Kidney (tissue), 13 donors: ENCODE measurements at regions not wholly inside any gene's neighbourhood (a gene's known extent, or its start where the extent isn't known, plus 50 kb on each side); places are given as distances from the start of the nearest gene placed in this dataset.

Experiments used
- DNase-seq, 5 donors: peaks; one replicate each; pipeline ENCODE4 v3.0.0-alpha.2; 2013 to 2020
- FAIRE-seq: peaks from 2 replicates; lab custom pipeline; 2012; peaks lifted over from hg19 to GRCh38; lab: Jason Lieb, UNC
- H3K27ac ChIP-seq, 2 donors: one replicate each; pipeline ENCODE4 v1.7.0; 2013; ENCODE audit warnings: low read depth in 2 of 2, low read length in 2 of 2, inconsistent platforms in 1 of 2
- H3K27me3 ChIP-seq: one replicate; pipeline ENCODE4 v1.7.1; 2013; ENCODE audit warnings: low read length, inconsistent platforms; ENCODE audit not compliant: control insufficient read depth, insufficient read depth
- H3K36me3 ChIP-seq, 3 donors: one replicate each; pipeline versions ENCODE4 v1.7.0 to v1.7.1; 2013; ENCODE audit warnings: low read length in 3 of 3, control low read depth in 1 of 3, inconsistent platforms in 1 of 3; ENCODE audit not compliant: insufficient read depth in 3 of 3, control insufficient read depth in 2 of 3
- H3K4me1 ChIP-seq, 3 donors: one replicate each; pipeline versions ENCODE4 v1.7.0 to v1.7.1; 2013; ENCODE audit warnings: low read length in 3 of 3, inconsistent platforms in 1 of 3, low read depth in 1 of 3; ENCODE audit not compliant: control insufficient read depth in 2 of 3, insufficient read depth in 2 of 3
- H3K4me3 ChIP-seq, 3 donors: one replicate each; pipeline versions ENCODE4 v1.7.0 to v1.8.1; 2013; ENCODE audit warnings: low read length in 3 of 3, control low read depth in 1 of 3, inconsistent platforms in 1 of 3
- H3K9ac ChIP-seq, 3 donors: one replicate each; pipeline versions ENCODE4 v1.7.0 to v1.7.1; 2013; ENCODE audit warnings: low read length in 3 of 3, control low read depth in 1 of 3, inconsistent platforms in 1 of 3
- H3K9me3 ChIP-seq, 3 donors: one replicate each; pipeline versions ENCODE4 v1.7.0 to v1.7.1; 2013; ENCODE audit warnings: low read length in 3 of 3, control low read depth in 1 of 3, inconsistent platforms in 1 of 3; ENCODE audit not compliant: control insufficient read depth in 2 of 3, insufficient read depth in 1 of 3
- intact Hi-C: fragments of 100-400 bp; cut with DNase I; formaldehyde crosslinking; loops from one replicate; pipeline ENCODE4 v1.11.1; 2022
- TF ChIP-seq, protein P1 (sequence below): IDR thresholded peaks from 3 replicates; pipeline ENCODE4 v1.5.1; 2012; ENCODE audit warnings: mild to moderate bottlenecking, moderate library complexity, borderline replicate concordance; ENCODE audit not compliant: insufficient read depth; ENCODE audit errors: extremely low read depth
- donor health status: control.
- donor health status: control.
- donor health status: control.
- donor health status: control.
- donor health status: control.
- donor health status: DM: yes; HTN: yes; CAD: no.
- donor health status: Normal renal cell carcinoma (clear cell type).

DNA sequence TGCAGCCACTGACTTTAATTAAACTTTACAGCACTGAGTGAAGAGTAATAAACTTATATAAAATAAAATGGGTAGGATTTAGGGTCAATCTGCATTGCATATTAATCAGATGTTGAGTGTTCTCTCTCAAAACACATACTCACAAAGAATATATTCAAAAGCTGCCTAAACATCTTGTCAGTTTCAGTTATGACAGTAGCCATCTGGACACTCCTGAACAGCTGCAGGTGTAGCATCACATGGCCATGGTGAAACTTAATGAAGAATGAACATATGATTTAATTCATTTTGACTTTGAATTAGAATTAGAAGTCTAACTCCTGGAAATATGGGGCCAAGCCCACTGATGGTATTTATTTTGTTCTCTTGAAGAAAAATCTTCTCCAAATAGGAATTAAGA, 684.3 kb upstream of the RAG2 start:
- FAIRE-seq (no peak), DNase-seq (no peak)
- Histone ChIP-seq H3K27me3 (no peaks in the 10 kb centered on the region), H3K36me3 (no peaks in the 10 kb centered on the region), H3K4me3 (no peak overlapping the region), H3K4me1 (no peaks in the 10 kb centered on the region), H3K27ac (no peak overlapping the region), H3K9me3 (no peaks in the 10 kb centered on the region), H3K9ac (no peak overlapping the region)
- TF ChIP-seq, protein P1, sequence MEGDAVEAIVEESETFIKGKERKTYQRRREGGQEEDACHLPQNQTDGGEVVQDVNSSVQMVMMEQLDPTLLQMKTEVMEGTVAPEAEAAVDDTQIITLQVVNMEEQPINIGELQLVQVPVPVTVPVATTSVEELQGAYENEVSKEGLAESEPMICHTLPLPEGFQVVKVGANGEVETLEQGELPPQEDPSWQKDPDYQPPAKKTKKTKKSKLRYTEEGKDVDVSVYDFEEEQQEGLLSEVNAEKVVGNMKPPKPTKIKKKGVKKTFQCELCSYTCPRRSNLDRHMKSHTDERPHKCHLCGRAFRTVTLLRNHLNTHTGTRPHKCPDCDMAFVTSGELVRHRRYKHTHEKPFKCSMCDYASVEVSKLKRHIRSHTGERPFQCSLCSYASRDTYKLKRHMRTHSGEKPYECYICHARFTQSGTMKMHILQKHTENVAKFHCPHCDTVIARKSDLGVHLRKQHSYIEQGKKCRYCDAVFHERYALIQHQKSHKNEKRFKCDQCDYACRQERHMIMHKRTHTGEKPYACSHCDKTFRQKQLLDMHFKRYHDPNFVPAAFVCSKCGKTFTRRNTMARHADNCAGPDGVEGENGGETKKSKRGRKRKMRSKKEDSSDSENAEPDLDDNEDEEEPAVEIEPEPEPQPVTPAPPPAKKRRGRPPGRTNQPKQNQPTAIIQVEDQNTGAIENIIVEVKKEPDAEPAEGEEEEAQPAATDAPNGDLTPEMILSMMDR = no peak
- intact Hi-C loops = no loop called here

DNA sequence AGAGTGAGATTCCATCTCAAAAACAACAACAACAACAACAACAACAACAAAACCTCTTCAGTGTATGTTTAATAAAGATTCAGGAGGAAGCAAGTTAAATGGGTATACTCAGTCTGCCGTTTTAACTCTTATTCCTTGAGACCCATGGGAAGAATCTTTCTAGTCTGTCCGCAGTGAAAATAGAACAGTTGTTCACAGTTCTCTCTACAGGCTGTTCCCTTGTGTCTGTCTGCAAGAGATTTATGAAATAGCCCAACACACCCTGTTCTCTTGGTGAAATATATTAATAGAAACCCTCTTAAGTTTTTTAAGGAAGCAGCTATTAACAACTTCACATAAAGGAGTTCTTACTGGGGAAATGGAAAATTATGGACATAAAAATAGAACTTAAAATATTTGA, 682.2 kb upstream of the RAG2 start:
- no peak overlapping the region for H3K9ac ChIP-seq
- intact Hi-C loops = no loop called here
- H3K27ac ChIP-seq = no peak overlapping the region
- H3K4me3 ChIP-seq = no peak overlapping the region
- TF ChIP-seq, protein P1 = no peak
- DNase-seq (peak in 1 of 5 donors; percentile 29), FAIRE-seq (no peak)
- H3K9me3 ChIP-seq = no peaks in the 10 kb centered on the region
- no peaks in the 10 kb centered on the region for H3K36me3 ChIP-seq
- no peaks in the 10 kb centered on the region for H3K27me3 ChIP-seq
- no peaks in the 10 kb centered on the region for H3K4me1 ChIP-seq

DNA sequence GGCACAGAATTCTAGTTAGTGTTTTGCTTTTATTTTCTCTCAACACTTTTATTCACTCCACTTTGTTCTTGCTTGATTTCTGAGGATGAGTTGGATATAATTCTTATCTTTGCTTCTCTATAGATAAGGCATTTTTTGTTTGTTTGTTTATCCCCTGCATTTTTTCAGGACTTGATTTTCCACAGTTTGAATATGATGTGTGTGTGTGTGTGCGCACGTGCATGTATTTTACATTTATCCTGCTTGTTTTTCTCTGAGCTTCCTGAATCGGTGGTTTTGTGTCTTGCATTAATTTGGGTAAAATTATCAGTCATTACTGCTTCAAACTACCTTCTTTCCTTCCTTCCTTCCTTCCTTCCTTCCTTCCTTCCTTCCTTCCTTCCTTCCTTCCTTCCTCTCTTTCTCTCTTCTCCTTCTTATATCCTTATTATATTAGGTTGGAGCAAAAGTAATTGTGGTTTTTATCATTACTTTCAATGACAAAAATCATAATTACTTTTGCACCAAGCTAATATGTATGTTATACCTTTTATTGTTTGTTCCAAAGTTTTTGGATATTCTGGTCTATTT, 679.9 kb upstream of the RAG2 start:
- H3K27me3 ChIP-seq = no peaks in the 10 kb centered on the region
- intact Hi-C loops = no loop called here
- FAIRE-seq = no peak

More for the DNA sequence above, 679.9 kb upstream of the RAG2 start:
- Histone ChIP-seq H3K9ac (no peak overlapping the region), H3K9me3 (no peaks in the 10 kb centered on the region), H3K27ac (no peak overlapping the region), H3K36me3 (no peaks in the 10 kb centered on the region), H3K4me3 (no peak overlapping the region), H3K4me1 (no peaks in the 10 kb centered on the region)
- TF ChIP-seq, protein P1 = no peak
- no peak for DNase-seq
